AG10803 (cell line): ENCODE measurements at regions not wholly inside any gene's neighbourhood (a gene's known extent, or its start where the extent isn't known, plus 50 kb on each side); places are given as distances from the start of the nearest gene placed in this dataset.
"Not testable (repeated sequence)": the region's sequence is repeated elsewhere in the genome, so short reads cannot be mapped to it uniquely, and the experiment has no call there.

Experiments
- DNase-seq: peaks from one replicate; pipeline ENCODE4 v3.0.0; 2010; ENCODE audit warnings: low read depth
- H3K4me3 ChIP-seq: 2 replicates; pipeline ENCODE4 v1.5.1; 2011; ENCODE audit warnings: mild to moderate bottlenecking, low read length, control low read depth
- TF ChIP-seq, protein P1 (sequence below): conservative IDR thresholded peaks from 2 replicates; pipeline ENCODE4 v1.5.1; 2011; ENCODE audit warnings: mild to moderate bottlenecking, low read length, control low read depth, inconsistent platforms

DNA sequence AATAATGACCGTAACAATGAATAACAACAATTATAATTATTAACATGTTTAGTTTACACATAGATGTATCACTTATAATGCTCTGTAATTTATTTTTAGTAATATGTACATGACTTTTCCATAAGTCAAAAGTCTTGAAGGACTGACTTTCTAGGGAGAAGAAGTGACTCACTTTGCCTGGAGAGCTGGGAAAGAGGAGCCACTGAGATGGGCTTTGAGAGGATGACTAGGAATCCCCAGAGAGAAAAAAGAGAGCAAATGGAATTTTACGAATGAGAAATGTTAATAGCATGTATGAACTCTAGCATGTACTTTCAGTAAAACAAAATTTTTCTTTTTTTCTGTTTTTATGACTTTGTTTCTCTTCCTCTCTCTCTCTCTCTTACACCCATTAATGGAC lies 67.8 kb upstream of the RALY start:
- H3K4me3 ChIP-seq: no peak overlapping the region
- DNase-seq: peak; percentile 35
- TF ChIP-seq, protein P1, sequence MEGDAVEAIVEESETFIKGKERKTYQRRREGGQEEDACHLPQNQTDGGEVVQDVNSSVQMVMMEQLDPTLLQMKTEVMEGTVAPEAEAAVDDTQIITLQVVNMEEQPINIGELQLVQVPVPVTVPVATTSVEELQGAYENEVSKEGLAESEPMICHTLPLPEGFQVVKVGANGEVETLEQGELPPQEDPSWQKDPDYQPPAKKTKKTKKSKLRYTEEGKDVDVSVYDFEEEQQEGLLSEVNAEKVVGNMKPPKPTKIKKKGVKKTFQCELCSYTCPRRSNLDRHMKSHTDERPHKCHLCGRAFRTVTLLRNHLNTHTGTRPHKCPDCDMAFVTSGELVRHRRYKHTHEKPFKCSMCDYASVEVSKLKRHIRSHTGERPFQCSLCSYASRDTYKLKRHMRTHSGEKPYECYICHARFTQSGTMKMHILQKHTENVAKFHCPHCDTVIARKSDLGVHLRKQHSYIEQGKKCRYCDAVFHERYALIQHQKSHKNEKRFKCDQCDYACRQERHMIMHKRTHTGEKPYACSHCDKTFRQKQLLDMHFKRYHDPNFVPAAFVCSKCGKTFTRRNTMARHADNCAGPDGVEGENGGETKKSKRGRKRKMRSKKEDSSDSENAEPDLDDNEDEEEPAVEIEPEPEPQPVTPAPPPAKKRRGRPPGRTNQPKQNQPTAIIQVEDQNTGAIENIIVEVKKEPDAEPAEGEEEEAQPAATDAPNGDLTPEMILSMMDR: no peak

DNA sequence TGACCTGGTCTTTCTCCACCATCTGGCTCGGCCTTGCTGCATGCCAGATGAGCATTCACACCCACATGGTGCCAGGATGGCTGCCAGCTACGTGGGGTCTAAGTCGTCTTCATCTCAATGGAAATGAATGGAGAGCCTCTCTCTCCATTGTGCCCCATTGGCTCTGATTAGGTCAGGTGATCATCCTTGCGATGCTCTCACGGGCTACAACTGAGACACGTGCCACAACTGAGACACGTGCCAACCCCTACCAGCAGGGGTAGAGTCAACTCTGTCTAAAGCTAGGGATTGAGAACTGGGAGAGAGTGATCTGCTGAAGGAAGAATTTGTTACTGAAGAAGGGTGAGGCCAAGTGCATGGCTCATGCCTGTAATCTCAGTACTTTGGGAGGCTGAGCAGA lies 67.3 kb upstream of the RALY start:
- H3K4me3 ChIP-seq: no peak overlapping the region
- DNase-seq: no peak
- TF ChIP-seq, protein P1: no peak

DNA sequence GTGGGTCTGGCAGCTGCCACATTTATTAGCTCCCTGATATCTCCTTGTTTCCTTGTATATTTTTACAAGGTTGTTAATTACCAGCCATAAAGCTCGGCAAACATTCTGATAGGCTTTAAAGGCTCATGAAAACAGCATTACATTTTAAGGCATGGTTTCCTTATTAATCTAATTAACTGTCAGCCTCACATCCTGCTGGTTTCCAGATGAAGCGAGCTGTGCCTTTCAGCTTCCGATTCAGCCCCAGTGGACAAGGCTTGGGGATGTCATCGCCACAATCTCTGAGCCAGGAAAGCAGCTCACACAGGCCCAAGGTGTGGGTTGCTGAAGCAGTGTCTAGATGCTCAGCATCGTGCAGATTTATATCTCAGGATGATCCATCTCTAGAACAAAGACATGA lies 66.0 kb upstream of the RALY start:
- TF ChIP-seq, protein P1: no peak
- DNase-seq: no peak
- H3K4me3 ChIP-seq: no peak overlapping the region

DNA sequence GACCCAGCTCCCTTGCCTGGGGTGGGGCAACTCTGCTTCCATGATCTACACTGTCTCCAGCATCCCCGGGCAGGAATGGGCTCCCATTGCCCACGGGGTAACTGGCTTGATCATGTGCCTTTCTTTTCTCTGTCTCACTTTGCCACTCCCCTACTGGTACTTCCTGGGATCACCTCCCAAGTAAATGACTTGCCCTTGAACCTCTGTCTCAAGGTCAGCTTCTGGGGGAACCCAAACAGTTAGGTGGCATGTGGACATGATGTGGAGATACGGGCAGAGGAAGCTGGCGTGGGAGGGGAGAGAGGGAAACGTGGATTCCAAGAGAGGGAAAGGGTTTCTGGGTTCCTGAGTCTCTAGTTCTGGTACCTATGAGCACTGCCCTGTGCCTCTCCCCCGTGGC lies 63.8 kb upstream of the RALY start:
- no peak for DNase-seq
- H3K4me3 ChIP-seq: no peak overlapping the region
- TF ChIP-seq, protein P1: 0 out of 2 replicates have a peak, but pooled peaks have one; percentile 4

DNA sequence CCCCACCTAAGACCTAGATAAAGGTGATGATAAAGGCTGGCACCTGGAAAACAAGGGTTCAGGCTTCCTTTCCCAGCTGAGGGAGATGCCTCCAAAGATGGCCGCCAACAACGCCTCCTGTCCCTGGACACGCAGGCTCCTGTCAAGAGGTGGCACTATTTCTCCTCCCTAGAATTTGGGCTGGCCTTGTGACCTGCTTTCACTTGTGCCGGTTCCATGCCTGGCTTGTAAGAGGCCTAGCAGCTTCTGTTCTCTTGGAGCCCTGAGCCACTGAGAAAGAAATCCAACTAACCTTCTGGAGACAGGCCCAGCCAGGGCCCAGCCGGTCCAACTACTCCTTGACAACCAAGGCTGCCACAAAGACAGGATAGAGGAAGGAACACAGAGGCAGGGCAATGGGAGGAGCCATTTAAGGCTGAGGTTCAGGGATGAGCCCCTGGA lies 60.2 kb upstream of the RALY start:
- peak; percentile 76 for DNase-seq
- no peak overlapping the region for H3K4me3 ChIP-seq
- TF ChIP-seq, protein P1: peak; percentile 71

DNA sequence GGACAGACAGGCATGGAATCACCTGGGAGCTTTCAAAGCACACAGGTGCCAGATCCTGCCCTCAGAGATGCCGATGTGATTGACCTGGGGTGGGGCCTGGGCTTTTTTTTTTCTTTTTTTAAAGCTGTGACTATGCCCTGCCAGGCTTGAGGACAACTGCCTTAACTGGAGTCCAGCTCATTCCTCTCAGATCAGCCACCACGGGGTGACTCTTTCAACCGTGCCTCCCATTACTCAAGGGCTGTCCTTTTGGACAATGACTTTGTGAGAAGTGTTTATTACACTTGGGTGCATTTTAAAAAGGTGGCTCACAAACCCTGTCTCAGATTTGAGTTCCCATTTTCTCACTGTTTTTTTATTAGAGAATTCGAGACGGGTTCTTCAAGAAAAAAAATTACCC lies 57.1 kb upstream of the RALY start:
- TF ChIP-seq, protein P1: no peak
- no peak for DNase-seq
- no peak overlapping the region for H3K4me3 ChIP-seq

DNA sequence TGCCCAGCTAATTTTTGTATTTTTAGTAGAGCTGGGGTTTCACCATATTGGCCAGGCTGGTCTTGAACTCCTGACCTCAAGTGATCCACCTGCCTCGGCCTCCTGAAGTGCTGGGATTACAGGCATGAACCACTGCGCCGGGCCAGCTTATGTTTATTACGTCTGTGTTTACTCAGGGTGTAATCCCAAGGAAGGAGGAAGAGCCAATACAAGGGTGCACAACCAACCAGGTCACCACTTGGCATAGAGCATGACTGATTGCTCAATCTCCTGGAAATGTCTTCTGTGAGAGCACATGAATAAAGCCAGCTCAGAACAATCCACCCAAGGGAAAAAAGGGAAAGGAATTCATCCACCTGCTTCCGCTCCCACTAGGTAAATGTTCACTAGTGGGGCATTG lies 54.7 kb upstream of the RALY start:
- peak; percentile 50 for DNase-seq

DNA sequence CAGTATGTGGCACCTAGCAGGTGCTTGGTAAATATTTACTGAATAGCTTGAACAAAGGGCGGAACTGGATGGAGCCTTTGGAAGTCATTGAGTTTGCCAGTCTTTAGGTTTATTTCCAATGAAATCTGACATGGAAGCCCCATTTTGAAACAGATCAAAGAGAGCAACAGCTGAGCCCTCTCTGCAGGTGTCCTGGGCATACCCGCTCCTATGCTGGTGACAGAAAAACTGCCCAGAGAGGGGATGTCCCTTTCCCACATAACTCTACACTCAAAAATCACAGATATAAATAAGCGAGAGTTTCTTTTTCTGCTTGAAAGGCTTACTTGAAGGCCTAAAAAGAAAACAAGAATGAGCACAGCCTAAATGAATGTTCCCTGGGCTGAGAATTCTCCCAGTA lies 53.0 kb upstream of the RALY start:
- TF ChIP-seq, protein P1: no peak
- DNase-seq: no peak

More for the DNA sequence above, 54.7 kb upstream of the RALY start:
- not testable (repeated sequence) for H3K4me3 ChIP-seq

More for the DNA sequence above, 53.0 kb upstream of the RALY start:
- no peak overlapping the region for H3K4me3 ChIP-seq
